IPS DF 6.9 (cell line): ENCODE measurements at regions not wholly inside any gene's neighbourhood (a gene's known extent, or its start where the extent isn't known, plus 50 kb on each side); places are given as distances from the start of the nearest gene placed in this dataset.

Experiments used
- DNase-seq: peaks from one replicate; pipeline ENCODE4 v3.0.0-alpha.2; 2013; ENCODE audit warnings: low read depth, low spot score
- H3K27ac ChIP-seq: one replicate; pipeline ENCODE4 v1.5.1; 2013; ENCODE audit warnings: low read length, control low read depth
- H3K27me3 ChIP-seq: 2 replicates; pipeline ENCODE4 v1.6.1; 2013; ENCODE audit warnings: mild to moderate bottlenecking, low read length; ENCODE audit not compliant: control insufficient read depth, insufficient read depth
- H3K36me3 ChIP-seq: 2 replicates; pipeline ENCODE4 v1.6.1; 2013; ENCODE audit warnings: low read length; ENCODE audit not compliant: control insufficient read depth, insufficient read depth
- H3K4me1 ChIP-seq: 2 replicates; pipeline ENCODE4 v1.6.1; 2013; ENCODE audit warnings: low read length; ENCODE audit not compliant: control insufficient read depth, insufficient read depth
- H3K4me3 ChIP-seq: 2 replicates; pipeline ENCODE4 v1.5.1; 2013; ENCODE audit warnings: mild to moderate bottlenecking, low read length
- H3K9me3 ChIP-seq: 2 replicates; pipeline ENCODE4 v1.6.1; 2013; ENCODE audit warnings: low read length, inconsistent platforms; ENCODE audit not compliant: control insufficient read depth, insufficient read depth
- WGBS: extraction: QIAGEN DNeasy Blood & Tissue Kit; methylation state at CpG from one replicate; pipeline ENCODE4 v1.1.7; 2013; ENCODE audit warnings: mixed read lengths, missing lambda C conversion rate; ENCODE audit not compliant: insufficient read length, insufficient coverage; 5-methylcytosine and 5-hydroxymethylcytosine counted together

- H3K27ac ChIP-seq = no peak overlapping the region
- no peaks in the 10 kb centered on the region for H3K36me3 ChIP-seq
- no peak for DNase-seq
- no peaks in the 10 kb centered on the region for H3K9me3 ChIP-seq
- no peak overlapping the region for H3K4me3 ChIP-seq
- H3K4me1 ChIP-seq = no peaks in the 10 kb centered on the region
- H3K27me3 ChIP-seq = no peaks in the 10 kb centered on the region
Measured at GRCh38 chr21:16983420-16983819, 529.4 kb upstream of the CXADR start.

DNA sequence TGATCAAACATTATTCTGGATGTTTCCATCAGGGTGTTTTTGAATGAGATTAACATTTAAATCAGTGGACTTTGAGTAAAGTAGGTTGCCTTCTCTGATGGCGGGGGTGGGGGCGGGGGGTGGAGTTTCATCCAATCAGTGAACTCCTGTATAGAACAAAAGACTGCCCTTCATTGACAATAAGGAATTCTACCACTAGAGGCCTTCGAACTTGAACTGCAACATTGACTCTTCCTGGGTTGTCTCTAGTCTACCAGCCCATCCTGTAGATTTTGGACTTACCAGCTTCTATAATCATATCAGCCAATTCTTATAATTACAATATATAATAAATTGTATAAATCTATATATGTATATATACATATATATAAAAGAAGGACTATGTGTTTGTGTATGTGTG, 520.4 kb upstream of the CXADR start:
- H3K27ac ChIP-seq = no peak overlapping the region
- no peaks in the 10 kb centered on the region for H3K36me3 ChIP-seq
- H3K4me3 ChIP-seq = no peak overlapping the region
- H3K9me3 ChIP-seq = no peaks in the 10 kb centered on the region
- H3K4me1 ChIP-seq = no peaks in the 10 kb centered on the region
- no CpG with 5 or more reads among the region's 3 CpGs for WGBS
- no peaks in the 10 kb centered on the region for H3K27me3 ChIP-seq
- peak; percentile 5 for DNase-seq

- Histone ChIP-seq H3K27me3 (no peaks in the 10 kb centered on the region), H3K36me3 (no peaks in the 10 kb centered on the region), H3K4me1 (no peaks in the 10 kb centered on the region), H3K4me3 (no peak overlapping the region), H3K9me3 (no peaks in the 10 kb centered on the region), H3K27ac (no peak overlapping the region)
- no peak for DNase-seq
- WGBS = no CpG with 5 or more reads among the region's 3 CpGs
Measured at GRCh38 chr21:16993416-16994038, 519.3 kb upstream of the CXADR start.

GRCh38 chr21:17002594-17003257, 510.1 kb upstream of the CXADR start:
- Histone ChIP-seq H3K36me3 (no peaks in the 10 kb centered on the region), H3K4me3 (no peak overlapping the region), H3K27me3 (no peaks in the 10 kb centered on the region), H3K9me3 (no peaks in the 10 kb centered on the region), H3K27ac (no peak overlapping the region), H3K4me1 (no peaks in the 10 kb centered on the region)
- WGBS = no CpG with 5 or more reads among the region's 4 CpGs
- no peak for DNase-seq

- WGBS = no CpG with 5 or more reads among the region's 1 CpG
- H3K4me3 ChIP-seq = no peak overlapping the region
- no peaks in the 10 kb centered on the region for H3K36me3 ChIP-seq
- H3K27me3 ChIP-seq = no peaks in the 10 kb centered on the region
- H3K9me3 ChIP-seq = no peaks in the 10 kb centered on the region
- DNase-seq = no peak
- no peaks in the 10 kb centered on the region for H3K4me1 ChIP-seq
- no peak overlapping the region for H3K27ac ChIP-seq
Measured at GRCh38 chr21:17003258-17003615, 509.6 kb upstream of the CXADR start.

GRCh38 chr21:17003763-17004373, 509.0 kb upstream of the CXADR start:
- H3K27me3 ChIP-seq = no peaks in the 10 kb centered on the region
- H3K36me3 ChIP-seq = no peaks in the 10 kb centered on the region
- no peaks in the 10 kb centered on the region for H3K4me1 ChIP-seq
- no peak for DNase-seq
- no peaks in the 10 kb centered on the region for H3K9me3 ChIP-seq
- no peak overlapping the region for H3K4me3 ChIP-seq
- no peak overlapping the region for H3K27ac ChIP-seq
- no CpG with 5 or more reads among the region's 3 CpGs for WGBS

DNA sequence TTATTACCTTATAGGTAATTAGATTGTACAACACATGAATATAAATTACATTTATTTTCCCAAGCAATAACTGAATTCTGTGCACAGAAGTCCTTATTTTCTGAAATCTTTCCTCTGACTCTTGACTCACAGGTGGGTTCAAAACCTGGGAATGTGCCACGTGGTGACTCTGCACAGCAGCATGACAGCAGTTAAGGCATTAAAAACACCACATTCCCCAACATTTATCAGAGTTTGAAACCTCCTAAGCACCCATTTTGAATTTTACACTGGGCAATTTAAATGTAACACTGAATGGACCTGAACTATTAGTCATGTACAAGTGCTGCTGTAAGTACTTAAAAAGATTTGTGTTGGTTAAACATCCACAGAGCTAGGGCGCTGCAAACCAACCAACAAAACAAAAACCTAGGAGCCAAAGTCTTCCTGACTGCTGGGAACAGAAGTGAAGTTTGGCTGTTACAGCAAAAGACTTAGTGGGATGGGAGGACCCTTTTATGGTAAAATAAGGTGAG, 480.6 kb upstream of the CXADR start:
- H3K27ac ChIP-seq = no peak overlapping the region
- H3K27me3 ChIP-seq = no peaks in the 10 kb centered on the region
- H3K4me3 ChIP-seq = no peak overlapping the region
- H3K9me3 ChIP-seq = no peaks in the 10 kb centered on the region; the same call in 1 of the 2 replicates
- H3K4me1 ChIP-seq = no peaks in the 10 kb centered on the region
- no peak for DNase-seq
- H3K36me3 ChIP-seq = no peaks in the 10 kb centered on the region
- no CpG with 5 or more reads among the region's 2 CpGs for WGBS

DNA sequence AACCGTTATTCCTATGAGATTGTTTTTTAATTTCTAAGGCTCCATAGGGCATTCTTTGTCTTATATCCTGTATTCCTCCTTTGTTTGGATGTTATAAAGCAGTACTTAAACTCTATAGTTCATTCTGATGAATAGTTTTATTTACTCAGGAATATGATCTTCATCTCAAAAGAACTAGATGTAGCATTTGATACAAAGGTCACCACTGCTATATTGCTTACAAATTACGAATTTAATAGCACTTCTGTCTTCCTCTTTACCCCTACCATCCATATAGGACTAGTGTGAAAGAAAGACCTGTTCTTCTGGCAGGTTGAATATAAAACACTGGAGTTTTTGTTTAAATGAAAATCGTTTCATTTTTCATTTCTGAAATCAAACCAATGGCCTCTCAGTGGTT, 468.1 kb upstream of the CXADR start:
- H3K27me3 ChIP-seq = no peaks in the 10 kb centered on the region
- no peaks in the 10 kb centered on the region for H3K36me3 ChIP-seq
- no CpG with 5 or more reads among the region's 3 CpGs for WGBS
- no peaks in the 10 kb centered on the region for H3K4me1 ChIP-seq
- H3K4me3 ChIP-seq = no peak overlapping the region
- H3K9me3 ChIP-seq = no peaks in the 10 kb centered on the region; the same call in 1 of the 2 replicates
- H3K27ac ChIP-seq = no peak overlapping the region
- DNase-seq = no peak

DNA sequence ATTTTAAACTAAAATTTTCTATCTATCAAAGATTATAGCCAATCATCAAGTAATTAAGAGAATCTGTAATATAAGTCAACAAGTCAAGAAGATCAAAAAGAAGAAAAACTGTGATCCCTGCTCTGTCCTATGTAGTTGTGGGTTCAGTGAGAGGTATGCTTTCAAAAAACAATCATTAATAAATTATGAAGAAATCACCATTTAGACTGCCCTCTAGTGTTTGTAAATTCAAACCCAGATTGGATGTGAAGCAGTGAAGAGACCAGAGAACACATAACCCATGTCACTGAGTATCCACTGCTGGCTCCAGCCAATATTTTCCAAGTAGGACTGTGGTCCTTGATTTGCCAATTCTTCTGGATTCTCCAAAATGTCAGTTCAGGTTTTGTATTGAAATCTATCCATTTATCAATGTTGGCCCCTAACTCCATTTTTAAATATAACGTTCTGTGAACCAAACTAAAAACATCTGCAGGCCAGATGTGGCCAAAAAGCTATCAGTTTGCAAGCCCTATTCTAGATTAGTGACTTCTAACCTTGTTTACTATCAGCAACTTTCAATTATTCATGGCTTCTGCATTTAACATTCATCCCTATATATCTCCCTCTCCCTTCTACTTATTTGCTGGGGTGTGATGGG, 467.5 kb upstream of the CXADR start:
- no CpG with 5 or more reads among the region's 1 CpG for WGBS
- no peak for DNase-seq

GRCh38 chr21:17048974-17049373, 463.9 kb upstream of the CXADR start:
- no peaks in the 10 kb centered on the region; the same call in 1 of the 2 replicates for H3K9me3 ChIP-seq
- WGBS = no CpG with 5 or more reads among the region's 3 CpGs
- H3K27ac ChIP-seq = no peak overlapping the region
- DNase-seq = no peak
- H3K4me1 ChIP-seq = no peaks in the 10 kb centered on the region; the same call in 1 of the 2 replicates
- no peaks in the 10 kb centered on the region for H3K36me3 ChIP-seq
- H3K27me3 ChIP-seq = no peaks in the 10 kb centered on the region
- no peak overlapping the region for H3K4me3 ChIP-seq

More for the DNA sequence above, 467.5 kb upstream of the CXADR start:
- H3K27ac ChIP-seq = no peak overlapping the region
- H3K27me3 ChIP-seq = no peaks in the 10 kb centered on the region
- no peaks in the 10 kb centered on the region for H3K36me3 ChIP-seq
- no peak overlapping the region for H3K4me3 ChIP-seq
- no peaks in the 10 kb centered on the region for H3K4me1 ChIP-seq
- no peaks in the 10 kb centered on the region; the same call in 1 of the 2 replicates for H3K9me3 ChIP-seq
